Spleen (tissue), 11 donors: ENCODE measurements at regions not wholly inside any gene's neighbourhood (a gene's known extent, or its start where the extent isn't known, plus 50 kb on each side); places are given as distances from the start of the nearest gene placed in this dataset.

Source experiments
- DNase-seq: peaks from one replicate; pipeline ENCODE4 v3.0.0-alpha.2; 2020
- H3K27ac ChIP-seq, 8 donors: fragments of 200-600 bp; sonication (generic) in 7 of 8; 1 replicate in 4 of 8; 2 replicates in 4 of 8; pipeline versions ENCODE4 v1.5.0 to v1.8.0; 2016 to 2021; ENCODE audit warnings: inconsistent platforms in 4 of 8, mild to moderate bottlenecking in 4 of 8, moderate library complexity in 1 of 8
- H3K27me3 ChIP-seq, 7 donors: fragments of 200-600 bp; sonication (generic) in 6 of 7; replicated peaks in 1 of 7; 1 replicate in 4 of 7; 2 replicates in 3 of 7; pipeline versions ENCODE4 v1.5.0 to v1.8.0; 2016 to 2021; ENCODE audit warnings: inconsistent platforms in 3 of 7, mild to moderate bottlenecking in 1 of 7
- H3K36me3 ChIP-seq, 6 donors: fragments of 200-600 bp; sonication (generic) in 5 of 6; 1 replicate in 4 of 6; 2 replicates in 2 of 6; pipeline versions ENCODE4 v1.5.0 to v1.8.0; 2016 to 2021; ENCODE audit warnings: inconsistent platforms in 2 of 6
- H3K4me1 ChIP-seq, 6 donors: fragments of 200-600 bp; sonication (generic) in 5 of 6; 1 replicate in 3 of 6; 2 replicates in 3 of 6; pipeline versions ENCODE4 v1.5.0 to v1.8.0; 2016 to 2021; ENCODE audit warnings: inconsistent platforms in 3 of 6
- H3K4me3 ChIP-seq, 8 donors: fragments of 200-600 bp; sonication (generic) in 7 of 8; 1 replicate in 4 of 8; 2 replicates in 4 of 8; pipeline versions ENCODE4 v1.5.0 to v1.8.0; 2016 to 2021; ENCODE audit warnings: inconsistent platforms in 4 of 8, mild to moderate bottlenecking in 4 of 8, moderate library complexity in 2 of 8
- H3K9me3 ChIP-seq, 8 donors: fragments of 200-600 bp; sonication (generic) in 7 of 8; 1 replicate in 4 of 8; 2 replicates in 4 of 8; pipeline versions ENCODE4 v1.5.0 to v1.8.0; 2016 to 2021; ENCODE audit warnings: inconsistent platforms in 4 of 8
- CTCF ChIP-seq, 11 experiments: fragments of 200-600 bp in 7 of 11; fragments of 450-650 bp in 4 of 11; sonication (generic) in 4 of 11; IDR thresholded peaks in 8 of 11; conservative IDR thresholded peaks in 3 of 11; 1 replicate in 7 of 11; 2 replicates in 4 of 11; pipeline versions ENCODE4 v1.4.0 to v1.8.0; 2016 to 2021; ENCODE audit warnings: antibody characterized with exemption in 11 of 11, inconsistent platforms in 4 of 11, mild to moderate bottlenecking in 1 of 11
- POLR2A ChIP-seq, 3 donors: fragments of 450-650 bp; IDR thresholded peaks; one replicate each; pipeline ENCODE4 v1.5.1; 2017; ENCODE audit warnings: antibody characterized with exemption in 3 of 3, mild to moderate bottlenecking in 1 of 3
- POLR2AphosphoS5 ChIP-seq, 3 donors: sonication (generic); formaldehyde crosslinking; IDR thresholded peaks; one replicate each; pipeline ENCODE4 v1.5.1; 2017; ENCODE audit warnings: antibody characterized with exemption in 3 of 3
- WGBS, 5 donors: extraction: QIAGEN DNeasy Blood & Tissue Kit in 3 of 5; methylation state at CpG; one replicate each; pipeline versions ENCODE4 v1.1.5 to v1.1.7; 2013 to 2018; 5-methylcytosine and 5-hydroxymethylcytosine counted together
- intact Hi-C: fragments of 100-400 bp; cut with DNase I; formaldehyde crosslinking; loops from one replicate; pipeline ENCODE4 v1.15.0; 2023; ENCODE audit warnings: low total_unique reads
- donor health status: healthy with polysubstance abuse.
- donor health status: DM: no; HTN: no; CAD: no; lungs with moderate emphysema.
- donor health status: DM: no; HTN: no; CAD: no.
- donor health status: Bipolar disorder and iron deficiency.
- donor health status: healthy.
- donor health status: DM: no; HTN: no; CAD: no.
- donor health status: DM: yes; HTN: yes; CAD: no.

DNA sequence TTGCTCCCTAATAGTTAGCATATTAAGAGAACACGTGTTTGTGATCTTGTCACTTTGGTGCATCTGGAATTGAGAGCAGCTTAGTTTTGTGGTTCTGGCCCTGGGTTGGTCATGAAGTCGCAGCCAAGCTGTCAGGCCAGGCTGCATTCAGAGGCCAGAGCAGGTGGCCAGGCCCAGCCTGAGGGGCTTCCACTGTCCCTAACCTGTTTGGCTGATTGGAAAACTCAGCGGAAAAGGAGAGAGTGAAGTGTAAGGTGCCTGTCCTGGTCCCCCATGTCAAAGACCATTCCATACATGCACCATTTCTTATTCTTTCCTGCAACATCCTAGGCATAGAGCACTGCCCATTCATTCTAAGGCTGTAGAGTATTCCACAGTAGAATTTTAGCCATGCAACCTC lies 111.5 kb upstream of the IGLL5 start:
- H3K36me3 ChIP-seq = no peaks in the 10 kb centered on the region
- intact Hi-C loops = no loop called here
- H3K4me1 ChIP-seq = peaks cover 0 to 18% (median 12%) of the 10 kb centered on the region in 6 donors
- WGBS, 5 donors = 62 to 90% (median 88%) methylated on average over 3 of the region's 3 CpGs
- TF ChIP-seq POLR2AphosphoS5 (IDR thresholded peaks at IDR 0.05) (no peak), CTCF (IDR thresholded peaks at IDR 0.05 in 8 of 11, conservative IDR thresholded peaks at IDR 0.05 in 3 of 11) (no peak), POLR2A (IDR thresholded peaks at IDR 0.05) (no peak)
- no peak for DNase-seq
- H3K27ac ChIP-seq = no peak overlapping the region
- no peaks in the 10 kb centered on the region for H3K9me3 ChIP-seq
- H3K27me3 ChIP-seq = no peaks in the 10 kb centered on the region
- no peak overlapping the region for H3K4me3 ChIP-seq

DNA sequence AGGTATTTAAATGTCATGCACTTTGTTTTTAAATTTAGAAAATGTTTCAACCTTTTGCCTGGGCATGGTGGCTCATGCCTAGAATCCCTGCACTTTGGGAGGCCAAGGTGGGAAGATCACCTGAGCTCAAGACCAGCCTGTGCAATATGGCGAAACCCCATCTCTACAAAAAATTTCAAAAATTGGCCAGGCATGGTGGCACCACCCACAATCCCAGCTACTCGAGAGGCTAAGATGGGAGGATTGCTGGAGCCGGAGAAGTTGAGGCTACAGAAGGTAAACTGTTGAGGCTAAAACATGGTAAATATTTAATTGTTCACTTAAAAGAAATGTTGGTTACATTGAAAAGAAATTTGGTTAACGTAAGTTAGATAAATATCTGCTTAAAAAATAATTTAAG lies 108.4 kb upstream of the IGLL5 start:
- TF ChIP-seq CTCF (IDR thresholded peaks at IDR 0.05 in 8 of 11, conservative IDR thresholded peaks at IDR 0.05 in 3 of 11) = no peak
- TF ChIP-seq POLR2A (IDR thresholded peaks at IDR 0.05) = no peak
- no peak for TF ChIP-seq POLR2AphosphoS5 (IDR thresholded peaks at IDR 0.05)
- Histone ChIP-seq H3K36me3 (no peaks in the 10 kb centered on the region), H3K9me3 (no peaks in the 10 kb centered on the region), H3K4me3 (no peak overlapping the region), H3K4me1 (peaks cover 0 to 8% (median 7%) of the 10 kb centered on the region in 6 donors), H3K27me3 (no peaks in the 10 kb centered on the region), H3K27ac (no peak overlapping the region)
- 91 to 95% (median 94%) methylated on average over 4 of the region's 4 CpGs for WGBS, 5 donors
- intact Hi-C loops = no loop called here
- no peak for DNase-seq

DNA sequence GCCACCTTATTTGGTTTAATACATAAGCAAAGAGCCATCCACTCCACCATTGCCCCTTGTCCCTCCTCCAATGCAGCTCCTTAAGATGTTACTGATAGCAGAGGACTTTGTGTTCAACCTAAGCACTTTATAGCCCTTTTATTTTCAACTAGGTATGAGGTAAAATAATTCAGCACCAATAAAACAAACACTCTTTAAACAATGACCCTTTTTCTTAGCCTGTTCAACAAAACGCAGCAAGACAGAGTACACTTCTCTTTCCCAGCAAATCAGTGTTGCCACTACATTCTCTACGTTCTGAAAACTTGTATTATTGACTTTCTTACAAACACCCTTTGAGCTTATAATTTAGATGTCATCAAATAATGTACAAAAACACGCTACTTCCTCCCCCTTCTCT lies 104.0 kb upstream of the IGLL5 start:
- Histone ChIP-seq H3K27me3 (peaks cover 0 to 5% (median 0%) of the 10 kb centered on the region in 7 donors), H3K27ac (no peak overlapping the region), H3K9me3 (no peaks in the 10 kb centered on the region), H3K4me3 (no peak overlapping the region), H3K4me1 (peaks cover 0 to 6% (median 0%) of the 10 kb centered on the region in 6 donors), H3K36me3 (no peaks in the 10 kb centered on the region)
- no peak for DNase-seq
- WGBS, 5 donors = 74 to 85% (median 78%) methylated on average over 3 of the region's 3 CpGs
- TF ChIP-seq CTCF (IDR thresholded peaks at IDR 0.05 in 8 of 11, conservative IDR thresholded peaks at IDR 0.05 in 3 of 11) = no peak
- no peak for TF ChIP-seq POLR2AphosphoS5 (IDR thresholded peaks at IDR 0.05)
- no peak for TF ChIP-seq POLR2A (IDR thresholded peaks at IDR 0.05)
- intact Hi-C loops = no loop called here

DNA sequence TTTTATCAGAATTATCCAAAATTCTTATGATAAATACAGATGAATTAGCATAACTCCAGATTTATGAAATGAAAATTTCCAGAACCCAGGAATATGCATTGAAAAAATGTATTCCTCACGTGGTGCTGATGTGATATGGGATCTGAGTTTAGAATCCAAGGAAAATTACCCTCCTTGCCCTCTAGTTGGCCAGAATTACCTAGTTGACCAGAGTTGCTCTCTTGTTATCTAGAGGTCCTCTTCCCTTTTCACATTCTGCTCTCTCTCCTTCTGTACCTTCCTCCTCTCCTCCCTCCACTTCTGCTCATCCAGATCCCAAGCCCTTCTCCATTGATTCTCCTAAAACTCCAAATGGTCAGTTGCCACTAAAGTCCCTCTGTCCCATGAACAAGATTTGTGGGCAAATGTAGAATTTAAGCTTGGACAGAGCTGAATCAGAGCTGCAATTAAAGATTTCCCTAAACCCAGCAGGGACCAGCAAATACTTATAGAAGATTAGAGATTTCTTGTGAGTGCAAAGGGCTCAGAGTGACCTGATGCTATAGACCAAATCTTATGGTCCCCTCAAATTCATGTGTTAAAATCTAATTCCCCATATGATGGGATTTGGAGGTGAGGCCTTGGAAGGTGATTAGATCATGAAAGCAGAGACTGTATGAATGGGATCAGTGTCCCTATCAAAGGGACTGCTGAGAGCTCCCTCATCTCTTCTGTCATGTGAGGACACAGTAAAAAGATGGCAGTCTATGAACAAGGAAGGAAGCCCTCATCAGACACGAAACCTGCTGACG lies 103.2 kb upstream of the IGLL5 start:
- no peak for DNase-seq
- Histone ChIP-seq H3K27ac (no peak overlapping the region), H3K9me3 (no peaks in the 10 kb centered on the region), H3K4me3 (no peak overlapping the region), H3K36me3 (no peaks in the 10 kb centered on the region), H3K4me1 (peaks cover 0 to 12% (median 0%) of the 10 kb centered on the region in 6 donors), H3K27me3 (peaks cover 0 to 5% (median 0%) of the 10 kb centered on the region in 7 donors)
- 63 to 81% (median 68%) methylated on average over 3 of the region's 3 CpGs for WGBS, 5 donors
- TF ChIP-seq POLR2AphosphoS5 (IDR thresholded peaks at IDR 0.05) = no peak
- TF ChIP-seq POLR2A (IDR thresholded peaks at IDR 0.05) = no peak
- TF ChIP-seq CTCF (IDR thresholded peaks at IDR 0.05 in 8 of 11, conservative IDR thresholded peaks at IDR 0.05 in 3 of 11) = no peak
- intact Hi-C loops = no loop called here
